Glutamatergic neuron (in vitro differentiated cells): ENCODE measurements at regions not wholly inside any gene's neighbourhood (a gene's known extent, or its start where the extent isn't known, plus 50 kb on each side); places are given as distances from the start of the nearest gene placed in this dataset.

Experiments used
- DNase-seq: peaks from one replicate; pipeline ENCODE4 v3.0.0; 2022
- H3K27ac Mint-ChIP-seq: one replicate; pipeline ENCODE4 v1.8.0; 2020; ENCODE audit warnings: mild to moderate bottlenecking, mixed read lengths, inconsistent platforms; ENCODE audit not compliant: unreplicated experiment
- H3K27me3 Mint-ChIP-seq: one replicate; pipeline ENCODE4 v1.8.0; 2020; ENCODE audit warnings: mild to moderate bottlenecking, moderate library complexity, mixed read lengths, inconsistent platforms; ENCODE audit not compliant: unreplicated experiment
- H3K36me3 Mint-ChIP-seq: one replicate; pipeline ENCODE4 v1.8.0; 2020; ENCODE audit warnings: mild to moderate bottlenecking, mixed read lengths, inconsistent platforms; ENCODE audit not compliant: unreplicated experiment
- H3K4me1 Mint-ChIP-seq: one replicate; pipeline ENCODE4 v1.8.0; 2020; ENCODE audit warnings: mild to moderate bottlenecking, low read depth, mixed read lengths, inconsistent platforms; ENCODE audit not compliant: unreplicated experiment
- H3K4me3 Mint-ChIP-seq: one replicate; pipeline ENCODE4 v1.8.0; 2020; ENCODE audit warnings: mild to moderate bottlenecking, mixed read lengths, inconsistent platforms; ENCODE audit not compliant: unreplicated experiment
- H3K9me3 Mint-ChIP-seq: one replicate; pipeline ENCODE4 v1.8.0; 2020; ENCODE audit warnings: mild to moderate bottlenecking, moderate library complexity, mixed read lengths, inconsistent platforms; ENCODE audit not compliant: unreplicated experiment
- CTCF ChIP-seq: fragments of 200-600 bp; sonication (generic); IDR thresholded peaks from one replicate; pipeline ENCODE4 v1.5.0; 2021; ENCODE audit not compliant: partially characterized antibody, unreplicated experiment

DNA sequence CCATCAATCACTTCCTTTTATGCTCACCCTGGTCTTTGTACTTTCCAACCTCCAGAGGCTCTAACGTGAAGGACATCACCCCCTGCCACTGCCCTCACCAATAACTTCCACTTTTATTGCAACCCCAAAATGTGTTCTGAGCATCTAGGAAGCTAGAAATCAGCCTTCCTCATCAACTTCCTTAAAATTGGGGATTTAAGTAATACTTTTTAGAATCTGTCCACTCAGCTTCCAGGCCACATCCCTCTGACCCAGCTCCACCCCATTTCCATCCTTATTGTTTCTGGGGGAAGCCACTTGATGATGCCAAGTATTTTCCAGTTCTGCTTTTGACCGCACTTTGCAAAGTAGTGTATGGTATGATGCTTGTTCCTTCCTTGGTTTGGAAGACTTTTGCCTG, 73.5 kb upstream of the XCR1 start:
- Mint-ChIP-seq H3K4me1 (no peaks in the 10 kb centered on the region), H3K27me3 (peaks cover 2% of the 10 kb centered on the region), H3K27ac (no peak overlapping the region), H3K9me3 (peaks cover 1% of the 10 kb centered on the region), H3K36me3 (no peaks in the 10 kb centered on the region), H3K4me3 (no peak overlapping the region)
- no peak for DNase-seq
- no peak for TF ChIP-seq CTCF

DNA sequence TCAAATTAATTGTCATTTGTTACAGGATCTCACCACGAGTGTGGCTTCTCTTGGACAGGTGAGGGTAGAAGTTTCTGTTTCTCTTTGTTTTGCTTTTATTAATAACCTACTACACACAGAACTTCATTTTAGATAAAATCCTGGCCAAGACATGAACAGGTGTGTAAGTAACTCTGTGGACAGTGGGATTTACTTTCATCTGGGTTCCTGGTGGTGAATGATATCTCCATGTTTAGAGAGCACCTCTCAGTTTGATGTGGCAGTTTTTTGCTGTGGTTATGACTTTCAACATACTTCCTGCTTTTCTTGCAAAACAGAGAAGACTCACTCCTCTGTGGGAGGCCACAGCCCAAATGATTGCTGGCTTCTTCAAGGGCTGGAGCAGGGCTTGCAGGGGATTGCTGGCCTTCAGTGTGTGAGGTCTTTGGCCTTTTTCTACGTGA, 71.1 kb upstream of the XCR1 start:
- Mint-ChIP-seq H3K27ac (no peak overlapping the region), H3K36me3 (no peaks in the 10 kb centered on the region), H3K9me3 (no peaks in the 10 kb centered on the region), H3K27me3 (peaks cover 2% of the 10 kb centered on the region), H3K4me3 (no peak overlapping the region), H3K4me1 (no peaks in the 10 kb centered on the region)
- no peak for TF ChIP-seq CTCF
- DNase-seq: no peak

DNA sequence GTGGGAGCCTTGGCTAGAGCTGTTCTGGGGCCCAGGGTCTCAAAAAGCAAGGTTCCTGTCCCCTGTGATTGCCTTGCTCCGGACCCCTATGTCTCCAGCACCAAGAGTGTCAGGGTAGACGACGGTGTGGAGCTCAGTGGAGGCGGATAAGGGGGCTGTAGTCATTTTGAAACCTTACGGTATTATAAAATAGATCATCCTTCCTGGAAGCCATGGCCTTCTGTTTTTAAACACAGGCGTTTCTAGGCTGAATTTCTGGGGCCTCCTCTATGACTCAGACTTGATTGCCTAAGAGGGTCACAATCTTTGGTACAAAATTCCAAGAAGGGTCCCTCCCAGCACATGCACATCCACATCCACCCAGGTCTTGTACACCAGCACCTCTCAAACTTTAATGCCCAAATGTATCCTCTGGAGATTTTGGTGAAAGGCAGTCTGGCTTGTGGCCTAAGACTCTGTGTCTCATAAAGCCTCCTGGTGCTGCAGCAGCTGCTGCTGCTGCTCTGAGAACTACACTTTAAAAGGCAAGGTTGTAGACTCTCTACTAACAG, 70.5 kb upstream of the XCR1 start:
- Mint-ChIP-seq H3K9me3 (no peaks in the 10 kb centered on the region), H3K4me1 (no peaks in the 10 kb centered on the region), H3K4me3 (no peak overlapping the region), H3K36me3 (no peaks in the 10 kb centered on the region), H3K27me3 (peaks cover 2% of the 10 kb centered on the region), H3K27ac (no peak overlapping the region)
- no peak for TF ChIP-seq CTCF
- DNase-seq: no peak

DNA sequence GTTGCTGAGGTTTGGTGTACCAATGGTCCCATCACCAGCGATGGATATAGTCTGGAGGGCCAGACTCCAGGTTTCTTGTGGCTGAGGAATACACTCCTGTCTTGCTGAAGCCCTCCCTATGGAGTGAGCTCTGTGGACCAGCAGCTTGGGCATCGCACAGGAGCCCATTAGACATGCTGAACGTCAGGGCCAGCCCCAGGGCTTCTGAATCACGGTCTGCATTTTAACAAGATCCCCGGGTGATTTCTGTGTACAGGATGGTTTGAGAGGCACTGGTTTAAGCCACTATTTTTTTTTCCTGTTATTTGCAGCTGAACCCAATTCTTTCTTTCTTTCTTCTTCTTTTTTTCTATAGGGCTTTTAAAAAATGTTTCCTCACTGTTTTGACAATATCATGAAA, 69.5 kb upstream of the XCR1 start:
- no peak overlapping the region for H3K27ac Mint-ChIP-seq
- DNase-seq: no peak
- no peaks in the 10 kb centered on the region for H3K36me3 Mint-ChIP-seq
- H3K4me1 Mint-ChIP-seq: no peaks in the 10 kb centered on the region
- no peak for TF ChIP-seq CTCF
- H3K4me3 Mint-ChIP-seq: no peak overlapping the region
- no peaks in the 10 kb centered on the region for H3K9me3 Mint-ChIP-seq
- H3K27me3 Mint-ChIP-seq: peaks cover 6% of the 10 kb centered on the region

DNA sequence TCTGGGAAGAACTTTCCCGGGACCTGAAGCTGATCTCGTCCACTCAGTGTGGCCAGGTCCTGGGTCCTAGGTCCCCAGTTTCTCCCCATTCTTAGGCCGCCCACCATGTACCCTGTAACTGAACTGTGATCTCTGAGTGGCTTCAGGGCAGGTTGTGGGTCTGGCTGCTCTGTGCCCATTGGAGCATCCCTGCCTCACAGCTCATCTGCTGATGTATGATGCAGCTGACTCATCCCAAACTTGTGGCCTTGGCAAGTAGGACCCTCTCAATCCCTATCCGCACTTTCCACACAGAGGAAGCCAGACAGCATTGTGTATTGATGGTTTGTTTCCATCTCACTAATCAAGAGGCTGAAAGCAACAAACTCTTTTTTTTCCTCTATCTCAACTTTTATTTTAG, 69.1 kb upstream of the XCR1 start:
- H3K27me3 Mint-ChIP-seq: peaks cover 7% of the 10 kb centered on the region
- H3K4me3 Mint-ChIP-seq: no peak overlapping the region
- TF ChIP-seq CTCF: no peak
- H3K9me3 Mint-ChIP-seq: no peaks in the 10 kb centered on the region
- H3K36me3 Mint-ChIP-seq: no peaks in the 10 kb centered on the region
- peaks cover 2% of the 10 kb centered on the region for H3K4me1 Mint-ChIP-seq
- no peak overlapping the region for H3K27ac Mint-ChIP-seq
- no peak for DNase-seq
